Heart left ventricle (tissue), 16 donors: ENCODE measurements at regions not wholly inside any gene's neighbourhood (a gene's known extent, or its start where the extent isn't known, plus 50 kb on each side); places are given as distances from the start of the nearest gene placed in this dataset.

Experiments
- ATAC-seq, 4 donors: fragments of 200-7000 bp; cut with Tn5 transposase; one replicate each; pipeline ENCODE4 v1.9.1; 2020 to 2022; ENCODE audit warnings: moderate library complexity in 4 of 4, mild to moderate bottlenecking in 3 of 4, moderate number of reproducible peaks in 1 of 4
- DNase-seq, 5 donors: peaks; one replicate each; pipeline ENCODE4 v3.0.0-alpha.2; 2020
- H3K27ac ChIP-seq, 12 donors: fragments of 200-600 bp; sonication (generic) in 4 of 12; one replicate each; pipeline versions ENCODE4 v1.5.0 to v1.8.0; 2016 to 2022; ENCODE audit warnings: mild to moderate bottlenecking in 2 of 12
- H3K27me3 ChIP-seq, 9 donors: fragments of 200-600 bp; sonication (generic) in 2 of 9; one replicate each; pipeline versions ENCODE4 v1.5.1 to v1.8.0; 2016 to 2022; ENCODE audit warnings: mild to moderate bottlenecking in 3 of 9
- H3K36me3 ChIP-seq, 9 donors: fragments of 200-600 bp; sonication (generic) in 2 of 9; one replicate each; pipeline versions ENCODE4 v1.5.0 to v1.8.0; 2018 to 2022; ENCODE audit warnings: mild to moderate bottlenecking in 2 of 9
- H3K4me1 ChIP-seq, 12 donors: fragments of 200-600 bp; sonication (generic) in 4 of 12; one replicate each; pipeline versions ENCODE4 v1.5.0 to v1.8.0; 2016 to 2022; ENCODE audit warnings: mild to moderate bottlenecking in 3 of 12
- H3K4me3 ChIP-seq, 12 donors: fragments of 200-600 bp; sonication (generic) in 4 of 12; one replicate each; pipeline versions ENCODE4 v1.5.0 to v1.8.0; 2017 to 2022; ENCODE audit warnings: mild to moderate bottlenecking in 9 of 12, moderate library complexity in 4 of 12
- H3K9me3 ChIP-seq, 12 donors: fragments of 200-600 bp; sonication (generic) in 4 of 12; one replicate each; pipeline versions ENCODE4 v1.5.0 to v1.8.0; 2016 to 2022; ENCODE audit warnings: mild to moderate bottlenecking in 1 of 12
- POLR2A ChIP-seq, 2 donors: fragments of 450-650 bp; IDR thresholded peaks; one replicate each; pipeline ENCODE4 v1.6.1; 2017; ENCODE audit warnings: antibody characterized with exemption in 2 of 2, mild to moderate bottlenecking in 2 of 2, moderate library complexity in 2 of 2
- WGBS, 4 donors: extraction: QIAGEN DNeasy Blood & Tissue Kit in 2 of 4; methylation state at CpG; one replicate each; pipeline versions ENCODE4 v1.1.5 to v1.1.7; 2013 to 2018; 5-methylcytosine and 5-hydroxymethylcytosine counted together
- intact Hi-C, 10 donors: fragments of 100-400 bp; cut with DNase I; formaldehyde crosslinking; loops; one replicate each; pipeline versions ENCODE4 v1.11.1 to v1.14.2; 2022
- TF ChIP-seq, protein P1 (sequence below), 12 donors: fragments of 200-600 bp; sonication (generic) in 4 of 12; IDR thresholded peaks; one replicate each; pipeline versions ENCODE4 v1.5.0 to v1.8.0; 2018 to 2022; ENCODE audit warnings: antibody characterized with exemption in 12 of 12, mild to moderate bottlenecking in 5 of 12
- donor health status: ischemic (EF 13 %, LVEDD 7.1; RV severe dilation, severe dysfunction).
- donor health status: healthy with polysubstance abuse.
- donor health status: DM: no; HTN: yes; CAD: no.
- donor health status: DM: no; HTN: no; CAD: no.
- donor health status: ischemic (EF 25% LVEDD 6.9; RV normal size, moderate dysfunction).
- donor health status: ischemic (EF 25% LVEDD 5.7; RV mildly dilated, moderate dysfunction).
- donor health status: healthy.
- donor health status: DM: yes; HTN: yes; CAD: no.
- donor health status: ischemic (EF 35%, LVEDD 5.7; RV mildly dilated, moderate dysfunction).
- donor health status: nonischemic (EF 11% LVEDD 7.7; RV severe dilation, severe dysfunction).
- donor health status: DM: yes; HTN: yes; CAD: no.
- donor health status: PGD.
- donor health status: ischemic (EF 29% LVEDD 5.4; RV normal size, mild dysfunction).
- donor health status: nonischemic (EF 23%, LVEDD 6.1; RV moderate dilation, normal function).

DNA sequence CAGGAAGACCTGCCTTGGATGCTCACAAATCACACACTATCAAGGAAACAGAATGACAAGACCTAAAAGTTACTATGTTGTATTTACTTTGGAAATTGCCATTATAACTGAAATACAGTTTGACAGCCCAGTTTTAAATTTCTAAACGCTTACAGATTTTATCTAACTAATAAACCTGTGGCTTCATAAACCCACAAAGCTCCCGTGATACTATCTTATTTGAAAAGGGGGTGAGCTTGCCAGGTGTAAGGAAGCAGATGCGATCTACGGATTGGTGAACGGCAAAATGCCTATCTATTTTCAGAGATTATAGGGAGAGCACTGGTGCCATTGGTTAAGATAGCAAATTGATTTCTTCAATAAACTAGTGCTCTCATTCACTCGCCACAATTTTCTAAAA lies 485.5 kb downstream of the BCAT1 start:
- ATAC-seq, result no peak
- intact Hi-C loops, result no loop called here
- Histone ChIP-seq H3K27me3 (no peaks in the 10 kb centered on the region), H3K27ac (no peak overlapping the region), H3K9me3 (no peaks in the 10 kb centered on the region), H3K4me1 (no peaks in the 10 kb centered on the region), H3K36me3 (no peaks in the 10 kb centered on the region), H3K4me3 (no peak overlapping the region)
- no peak for DNase-seq
- 82 to 89% (median 87%) methylated on average over 6 of the region's 6 CpGs for WGBS, 4 donors
- no peak for TF ChIP-seq POLR2A (IDR thresholded peaks at IDR 0.05)
- TF ChIP-seq, protein P1, sequence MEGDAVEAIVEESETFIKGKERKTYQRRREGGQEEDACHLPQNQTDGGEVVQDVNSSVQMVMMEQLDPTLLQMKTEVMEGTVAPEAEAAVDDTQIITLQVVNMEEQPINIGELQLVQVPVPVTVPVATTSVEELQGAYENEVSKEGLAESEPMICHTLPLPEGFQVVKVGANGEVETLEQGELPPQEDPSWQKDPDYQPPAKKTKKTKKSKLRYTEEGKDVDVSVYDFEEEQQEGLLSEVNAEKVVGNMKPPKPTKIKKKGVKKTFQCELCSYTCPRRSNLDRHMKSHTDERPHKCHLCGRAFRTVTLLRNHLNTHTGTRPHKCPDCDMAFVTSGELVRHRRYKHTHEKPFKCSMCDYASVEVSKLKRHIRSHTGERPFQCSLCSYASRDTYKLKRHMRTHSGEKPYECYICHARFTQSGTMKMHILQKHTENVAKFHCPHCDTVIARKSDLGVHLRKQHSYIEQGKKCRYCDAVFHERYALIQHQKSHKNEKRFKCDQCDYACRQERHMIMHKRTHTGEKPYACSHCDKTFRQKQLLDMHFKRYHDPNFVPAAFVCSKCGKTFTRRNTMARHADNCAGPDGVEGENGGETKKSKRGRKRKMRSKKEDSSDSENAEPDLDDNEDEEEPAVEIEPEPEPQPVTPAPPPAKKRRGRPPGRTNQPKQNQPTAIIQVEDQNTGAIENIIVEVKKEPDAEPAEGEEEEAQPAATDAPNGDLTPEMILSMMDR (IDR thresholded peaks at IDR 0.05), result no peak

DNA sequence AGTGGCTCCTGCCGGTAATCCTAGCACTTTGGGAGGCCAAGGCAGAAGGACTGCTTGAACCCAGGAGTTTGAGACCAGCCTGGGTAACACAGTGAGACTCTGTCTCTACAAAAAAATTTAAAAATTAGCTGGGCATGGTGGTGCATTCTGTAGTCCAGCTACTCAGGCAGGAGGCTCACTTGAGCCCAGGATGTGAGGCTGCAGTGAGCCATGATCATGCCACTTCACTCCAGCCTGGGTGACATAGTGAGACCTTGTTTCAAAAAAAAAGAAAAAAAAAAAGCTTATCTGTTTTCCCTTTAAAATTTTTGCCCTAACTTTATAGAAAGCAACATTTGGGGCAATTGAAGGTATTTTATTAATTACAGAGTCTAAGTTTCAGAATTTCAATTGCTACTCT lies 486.0 kb downstream of the BCAT1 start:
- Histone ChIP-seq H3K4me3 (no peak overlapping the region), H3K4me1 (peaks cover 0 to 3% (median 0%) of the 10 kb centered on the region in 12 donors), H3K27ac (no peak overlapping the region), H3K36me3 (no peaks in the 10 kb centered on the region), H3K27me3 (no peaks in the 10 kb centered on the region), H3K9me3 (no peaks in the 10 kb centered on the region)
- WGBS, 4 donors, result 86 to 100% (median 94%) methylated on average over 1 of the region's 1 CpG
- DNase-seq (no peak), ATAC-seq (no peak)
- TF ChIP-seq POLR2A (IDR thresholded peaks at IDR 0.05), result no peak
- TF ChIP-seq, protein P1 (IDR thresholded peaks at IDR 0.05), result no peak
- intact Hi-C loops, result no loop called here

DNA sequence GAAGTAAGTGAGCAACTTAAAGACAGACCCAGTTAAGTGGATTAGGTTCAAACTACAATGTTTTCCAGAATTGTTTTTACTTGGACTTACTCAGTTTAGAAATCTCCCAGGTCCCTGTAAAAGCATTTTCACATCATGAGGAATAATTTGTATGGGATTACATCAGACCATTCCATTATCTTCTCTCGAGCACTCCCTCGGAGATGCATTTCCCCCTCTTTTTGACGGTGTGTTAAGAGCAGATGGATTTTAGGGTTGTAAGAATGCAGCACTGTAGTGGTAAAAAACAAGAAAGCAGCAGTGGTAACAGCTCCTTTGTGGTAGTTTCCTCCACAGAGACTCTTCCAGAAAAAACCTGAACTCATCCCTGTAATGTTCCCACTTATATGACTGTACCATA lies 488.4 kb downstream of the BCAT1 start:
- intact Hi-C loops, result no loop called here
- Histone ChIP-seq H3K27me3 (no peaks in the 10 kb centered on the region), H3K36me3 (no peaks in the 10 kb centered on the region), H3K4me3 (no peak overlapping the region), H3K27ac (no peak overlapping the region), H3K4me1 (peaks cover 0 to 13% (median 0%) of the 10 kb centered on the region in 12 donors), H3K9me3 (no peaks in the 10 kb centered on the region)
- TF ChIP-seq POLR2A (IDR thresholded peaks at IDR 0.05), result no peak
- TF ChIP-seq, protein P1 (IDR thresholded peaks at IDR 0.05), result no peak
- no peak for DNase-seq
- 57 to 68% (median 63%) methylated on average over 3 of the region's 3 CpGs for WGBS, 4 donors
- ATAC-seq, result no peak

GRCh38 chr12:24460099-24460498 lies 488.8 kb downstream of the BCAT1 start:
- WGBS, 4 donors, result 60 to 69% (median 64%) methylated on average over 2 of the region's 2 CpGs
- intact Hi-C loops, result no loop called here
- Histone ChIP-seq H3K36me3 (no peaks in the 10 kb centered on the region), H3K4me3 (no peak overlapping the region), H3K27me3 (no peaks in the 10 kb centered on the region), H3K9me3 (no peaks in the 10 kb centered on the region), H3K27ac (no peak overlapping the region), H3K4me1 (peaks cover 0 to 13% (median 0%) of the 10 kb centered on the region in 12 donors)
- ATAC-seq, result no peak
- TF ChIP-seq, protein P1 (IDR thresholded peaks at IDR 0.05), result no peak
- no peak for TF ChIP-seq POLR2A (IDR thresholded peaks at IDR 0.05)
- DNase-seq, result no peak
